Gastrocnemius medialis (tissue), 4 donors: ENCODE measurements at regions not wholly inside any gene's neighbourhood (a gene's known extent, or its start where the extent isn't known, plus 50 kb on each side); places are given as distances from the start of the nearest gene placed in this dataset.

Experiments
- ATAC-seq, 2 donors: fragments of 150-250 bp; one replicate each; pipeline ENCODE4 v1.9.1; 2016
- DNase-seq, 2 donors: peaks; one replicate each; pipeline ENCODE4 v3.0.0-alpha.2; 2019
- H3K27ac ChIP-seq, 4 donors: fragments of 200-600 bp; sonication (generic); 1 replicate in 1 of 4; 2 replicates in 3 of 4; pipeline ENCODE4 v1.5.1; 2016 to 2018; ENCODE audit warnings: mild to moderate bottlenecking in 2 of 4, moderate library complexity in 1 of 4
- H3K27me3 ChIP-seq, 3 donors: fragments of 200-600 bp; sonication (generic) in 2 of 3; 1 replicate in 1 of 3; 2 replicates in 2 of 3; pipeline versions ENCODE4 v1.5.1 to v1.6.0; 2016 to 2019; ENCODE audit warnings: mild to moderate bottlenecking in 1 of 3, moderate library complexity in 1 of 3
- H3K36me3 ChIP-seq, 2 donors: fragments of 200-600 bp; sonication (generic) in 1 of 2; one replicate each; pipeline ENCODE4 v1.5.1; 2017 to 2018
- H3K4me1 ChIP-seq, 2 donors: fragments of 200-600 bp; sonication (generic) in 1 of 2; one replicate each; pipeline ENCODE4 v1.5.1; 2016 to 2017; ENCODE audit warnings: mild to moderate bottlenecking in 2 of 2
- H3K4me3 ChIP-seq, 4 donors: fragments of 200-600 bp; sonication (generic) in 3 of 4; 1 replicate in 1 of 4; 2 replicates in 3 of 4; pipeline ENCODE4 v1.5.1; 2016 to 2019; ENCODE audit warnings: mild to moderate bottlenecking in 2 of 4
- H3K9me3 ChIP-seq, 3 donors: fragments of 200-600 bp; sonication (generic) in 2 of 3; 1 replicate in 1 of 3; 2 replicates in 2 of 3; pipeline ENCODE4 v1.5.1; 2016 to 2019
- CTCF ChIP-seq, 5 experiments: fragments of 450-650 bp in 3 of 5; fragments of 200-600 bp in 2 of 5; sonication (generic) in 2 of 5; IDR thresholded peaks in 4 of 5; conservative IDR thresholded peaks in 1 of 5; 1 replicate in 4 of 5; 2 replicates in 1 of 5; pipeline ENCODE4 v1.5.1; 2016 to 2019; ENCODE audit warnings: antibody characterized with exemption in 5 of 5, mild to moderate bottlenecking in 3 of 5, moderate library complexity in 3 of 5
- POLR2A ChIP-seq, 2 donors: fragments of 450-650 bp; IDR thresholded peaks; one replicate each; pipeline ENCODE4 v1.6.1; 2017; ENCODE audit warnings: antibody characterized with exemption in 2 of 2, mild to moderate bottlenecking in 2 of 2, moderate library complexity in 2 of 2
- in situ Hi-C, 4 donors: fragments of 200-750 bp; cut with MboI; loops; one replicate each; pipeline versions ENCODE4 v1.15.0 to v1.8.0; 2017; ENCODE audit warnings: low sequenced_read_pairs in 4 of 4
- intact Hi-C: fragments of 100-400 bp; cut with DNase I; formaldehyde crosslinking; loops from one replicate; pipeline ENCODE4 v1.15.1; 2023; ENCODE audit warnings: low total_unique reads

- intact Hi-C loops (no loop called here), in situ Hi-C loops (no loop called here)
- ATAC-seq: no peak
- Histone ChIP-seq H3K4me1 (no peaks in the 10 kb centered on the region), H3K36me3 (no peaks in the 10 kb centered on the region), H3K9me3 (no peaks in the 10 kb centered on the region), H3K27ac (no peak overlapping the region), H3K4me3 (no peak overlapping the region), H3K27me3 (no peaks in the 10 kb centered on the region)
- DNase-seq: no peak
- TF ChIP-seq CTCF (IDR thresholded peaks at IDR 0.05 in 4 of 5, conservative IDR thresholded peaks at IDR 0.05 in 1 of 5) (no peak), POLR2A (IDR thresholded peaks at IDR 0.05) (no peak)
These were observed 227.2 kb downstream of the BTG1 start for GRCh38 chr12:91918431-91918830.

- no peak for DNase-seq
- no peaks in the 10 kb centered on the region for H3K27me3 ChIP-seq
- H3K9me3 ChIP-seq: no peaks in the 10 kb centered on the region
- H3K4me1 ChIP-seq: no peaks in the 10 kb centered on the region
- no peak for ATAC-seq
- TF ChIP-seq CTCF (IDR thresholded peaks at IDR 0.05 in 4 of 5, conservative IDR thresholded peaks at IDR 0.05 in 1 of 5): no peak
- TF ChIP-seq POLR2A (IDR thresholded peaks at IDR 0.05): no peak
- no peak overlapping the region for H3K4me3 ChIP-seq
- H3K27ac ChIP-seq: no peak overlapping the region
- in situ Hi-C loops: no loop called here
- intact Hi-C loops: loop anchor here (5.0 kb wide), 1 partner anchor 103 kb away; no protein-coding TSS in a partner anchor
- H3K36me3 ChIP-seq: no peaks in the 10 kb centered on the region
These were observed 230.9 kb downstream of the BTG1 start for GRCh38 chr12:91914701-91915100.

- in situ Hi-C loops: no loop called here
- intact Hi-C loops: loop anchor here (5.0 kb wide), 1 partner anchor 104 kb away; no protein-coding TSS in a partner anchor
These were observed 232.0 kb downstream of the BTG1 start for GRCh38 chr12:91913651-91914050.

GRCh38 chr12:91913124-91913523, 232.5 kb downstream of the BTG1 start:
- no peak for ATAC-seq
- no peaks in the 10 kb centered on the region for H3K4me1 ChIP-seq

More at GRCh38 chr12:91913651-91914050, 232.0 kb downstream of the BTG1 start:
- H3K27ac ChIP-seq: no peak overlapping the region
- no peak overlapping the region for H3K4me3 ChIP-seq
- no peaks in the 10 kb centered on the region for H3K27me3 ChIP-seq
- DNase-seq (no peak), ATAC-seq (no peak)
- H3K9me3 ChIP-seq: no peaks in the 10 kb centered on the region
- TF ChIP-seq CTCF (IDR thresholded peaks at IDR 0.05 in 4 of 5, conservative IDR thresholded peaks at IDR 0.05 in 1 of 5): no peak
- no peak for TF ChIP-seq POLR2A (IDR thresholded peaks at IDR 0.05)
- H3K36me3 ChIP-seq: no peaks in the 10 kb centered on the region
- H3K4me1 ChIP-seq: no peaks in the 10 kb centered on the region

More at GRCh38 chr12:91913124-91913523, 232.5 kb downstream of the BTG1 start:
- in situ Hi-C loops (no loop called here), intact Hi-C loops (loop anchor here (5.0 kb wide), 1 partner anchor 104 kb away; no protein-coding TSS in a partner anchor)
- no peaks in the 10 kb centered on the region for H3K9me3 ChIP-seq
- H3K27me3 ChIP-seq: no peaks in the 10 kb centered on the region
- DNase-seq: no peak
- no peak overlapping the region for H3K27ac ChIP-seq
- no peak overlapping the region for H3K4me3 ChIP-seq
- TF ChIP-seq CTCF (IDR thresholded peaks at IDR 0.05 in 4 of 5, conservative IDR thresholded peaks at IDR 0.05 in 1 of 5) (no peak), POLR2A (IDR thresholded peaks at IDR 0.05) (no peak)
- no peaks in the 10 kb centered on the region for H3K36me3 ChIP-seq
